ENCODE measurements at regions not wholly inside any gene's neighbourhood (a gene's known extent, or its start where the extent isn't known, plus 50 kb on each side); places are given as distances from the start of the nearest gene placed in this dataset.

- no peak for TF ChIP-seq CTCF (IDR thresholded peaks at IDR 0.05; ENCODE audit: low read length)
- no peak for TF ChIP-seq EZH2 (IDR thresholded peaks at IDR 0.05; ENCODE audit: borderline replicate concordance, low read length)
These were observed 1037.1 kb downstream of the REEP3 start for GRCh38 chr10:64558094-64558835.
